ENCODE measurements at regions not wholly inside any gene's neighbourhood (a gene's known extent, or its start where the extent isn't known, plus 50 kb on each side); places are given as distances from the start of the nearest gene placed in this dataset.

GRCh38 chr2:129908721-129909373 is 70.6 kb upstream of the RAB6C start:
- TF ChIP-seq, protein P1, sequence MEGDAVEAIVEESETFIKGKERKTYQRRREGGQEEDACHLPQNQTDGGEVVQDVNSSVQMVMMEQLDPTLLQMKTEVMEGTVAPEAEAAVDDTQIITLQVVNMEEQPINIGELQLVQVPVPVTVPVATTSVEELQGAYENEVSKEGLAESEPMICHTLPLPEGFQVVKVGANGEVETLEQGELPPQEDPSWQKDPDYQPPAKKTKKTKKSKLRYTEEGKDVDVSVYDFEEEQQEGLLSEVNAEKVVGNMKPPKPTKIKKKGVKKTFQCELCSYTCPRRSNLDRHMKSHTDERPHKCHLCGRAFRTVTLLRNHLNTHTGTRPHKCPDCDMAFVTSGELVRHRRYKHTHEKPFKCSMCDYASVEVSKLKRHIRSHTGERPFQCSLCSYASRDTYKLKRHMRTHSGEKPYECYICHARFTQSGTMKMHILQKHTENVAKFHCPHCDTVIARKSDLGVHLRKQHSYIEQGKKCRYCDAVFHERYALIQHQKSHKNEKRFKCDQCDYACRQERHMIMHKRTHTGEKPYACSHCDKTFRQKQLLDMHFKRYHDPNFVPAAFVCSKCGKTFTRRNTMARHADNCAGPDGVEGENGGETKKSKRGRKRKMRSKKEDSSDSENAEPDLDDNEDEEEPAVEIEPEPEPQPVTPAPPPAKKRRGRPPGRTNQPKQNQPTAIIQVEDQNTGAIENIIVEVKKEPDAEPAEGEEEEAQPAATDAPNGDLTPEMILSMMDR (IDR thresholded peaks at IDR 0.05; ENCODE audit: insufficient read depth, low read length): no peak
- no peak for TF ChIP-seq POLR2AphosphoS5 (IDR thresholded peaks at IDR 0.05; ENCODE audit: low read depth)
- no peak for TF ChIP-seq REST (IDR thresholded peaks at IDR 0.05; ENCODE audit: insufficient replicate concordance, low read depth)

Data from HL-60 (cell line).